GM18511 (cell line): ENCODE measurements at regions not wholly inside any gene's neighbourhood (a gene's known extent, or its start where the extent isn't known, plus 50 kb on each side); places are given as distances from the start of the nearest gene placed in this dataset.

Experiments
- ATAC-seq: cut with Tn5 transposase; IDR thresholded peaks from one replicate; pipeline ENCODE4 v1.9.1; 2021; ENCODE audit warnings: mild to moderate bottlenecking, moderate library complexity; ENCODE audit not compliant: unreplicated experiment

- ATAC-seq: no peak
Observed at GRCh38 chr1:60153961-60154360, 80.4 kb upstream of the C1orf87 start.

- ATAC-seq: no peak
Observed at GRCh38 chr1:60152891-60153290, 79.3 kb upstream of the C1orf87 start.

- ATAC-seq: no peak
Observed at GRCh38 chr1:60151311-60151710, 77.7 kb upstream of the C1orf87 start.

GRCh38 chr1:60149251-60149650 is 75.7 kb upstream of the C1orf87 start:
- no peak for ATAC-seq

GRCh38 chr1:60146884-60147283 is 73.3 kb upstream of the C1orf87 start:
- ATAC-seq: no peak

- ATAC-seq: no peak
Observed at GRCh38 chr1:60145771-60146170, 72.2 kb upstream of the C1orf87 start.

GRCh38 chr1:60141743-60142142 is 68.2 kb upstream of the C1orf87 start:
- no peak for ATAC-seq

- no peak for ATAC-seq
Observed at GRCh38 chr1:60141276-60141675, 67.7 kb upstream of the C1orf87 start.

- ATAC-seq: no peak
Observed at GRCh38 chr1:60137406-60137805, 63.8 kb upstream of the C1orf87 start.

- no peak for ATAC-seq
Observed at GRCh38 chr1:60136395-60136794, 62.8 kb upstream of the C1orf87 start.

GRCh38 chr1:60134716-60135115 is 61.1 kb upstream of the C1orf87 start:
- ATAC-seq: no peak

- no peak for ATAC-seq
Observed at GRCh38 chr1:60133848-60134247, 60.3 kb upstream of the C1orf87 start.

GRCh38 chr1:60133000-60133673 is 59.6 kb upstream of the C1orf87 start:
- no peak for ATAC-seq

- no peak for ATAC-seq
Observed at GRCh38 chr1:60132108-60132507, 58.5 kb upstream of the C1orf87 start.

GRCh38 chr1:60130703-60131102 is 57.1 kb upstream of the C1orf87 start:
- ATAC-seq: no peak

- ATAC-seq: no peak
Observed at GRCh38 chr1:60129911-60130310, 56.3 kb upstream of the C1orf87 start.

- no peak for ATAC-seq
Observed at GRCh38 chr1:60126723-60127122, 53.2 kb upstream of the C1orf87 start.
